GM20000 (cell line): ENCODE measurements at regions not wholly inside any gene's neighbourhood (a gene's known extent, or its start where the extent isn't known, plus 50 kb on each side); places are given as distances from the start of the nearest gene placed in this dataset.

Experiments
- DNase-seq: peaks from one replicate; pipeline ENCODE4 v3.0.0; 2012; ENCODE audit warnings: low spot score
- CTCF ChIP-seq: IDR thresholded peaks from 2 replicates; pipeline ENCODE4 v1.5.1; 2012; ENCODE audit warnings: mild to moderate bottlenecking, control low read depth; ENCODE audit errors: extremely low read depth, missing control alignments

- TF ChIP-seq CTCF: no peak
- peak; percentile 19 for DNase-seq
These were observed 1415.8 kb upstream of the TENM3 start for GRCh38 chr4:180827232-180828009.

GRCh38 chr4:180828455-180829018 is 1414.7 kb upstream of the TENM3 start:
- DNase-seq: peak; percentile 23
- peak; percentile 22 for TF ChIP-seq CTCF

GRCh38 chr4:180832073-180832472 is 1411.1 kb upstream of the TENM3 start:
- DNase-seq: no peak
- TF ChIP-seq CTCF: no peak

- no peak for DNase-seq
- TF ChIP-seq CTCF: no peak
These were observed 1403.1 kb upstream of the TENM3 start for GRCh38 chr4:180840142-180840541.

- no peak for TF ChIP-seq CTCF
- no peak for DNase-seq
These were observed 1392.8 kb upstream of the TENM3 start for GRCh38 chr4:180850318-180850940.

GRCh38 chr4:180852738-180853137 is 1390.5 kb upstream of the TENM3 start:
- no peak for DNase-seq

More at GRCh38 chr4:180852738-180853137, 1390.5 kb upstream of the TENM3 start:
- no peak for TF ChIP-seq CTCF
